ENCODE measurements at regions not wholly inside any gene's neighbourhood (a gene's known extent, or its start where the extent isn't known, plus 50 kb on each side); places are given as distances from the start of the nearest gene placed in this dataset.

- DNase-seq = peak; percentile 34
Observed at GRCh38 chr1:189424746-189425331, 1052.8 kb downstream of the BRINP3 start.

DNA sequence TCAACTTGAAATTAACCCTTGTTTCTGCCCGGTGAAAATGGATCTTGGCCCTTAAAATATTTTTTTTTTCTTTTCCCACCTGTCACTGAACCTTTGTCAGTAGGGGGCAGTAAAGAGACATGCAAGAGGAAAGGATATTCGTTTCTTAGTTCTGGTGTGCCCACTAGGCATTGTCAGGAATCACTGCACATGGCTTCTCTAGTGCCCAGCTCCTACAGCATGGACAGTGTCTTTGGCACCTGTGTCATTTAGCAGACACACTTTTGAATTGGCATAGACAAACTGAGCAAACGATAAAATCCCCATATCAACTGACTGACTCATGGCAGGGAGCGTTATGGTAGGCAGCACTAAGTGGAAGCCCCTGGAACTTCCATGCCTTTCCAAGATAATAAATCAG is 1048.1 kb downstream of the BRINP3 start:
- peak; percentile 38 for DNase-seq

DNA sequence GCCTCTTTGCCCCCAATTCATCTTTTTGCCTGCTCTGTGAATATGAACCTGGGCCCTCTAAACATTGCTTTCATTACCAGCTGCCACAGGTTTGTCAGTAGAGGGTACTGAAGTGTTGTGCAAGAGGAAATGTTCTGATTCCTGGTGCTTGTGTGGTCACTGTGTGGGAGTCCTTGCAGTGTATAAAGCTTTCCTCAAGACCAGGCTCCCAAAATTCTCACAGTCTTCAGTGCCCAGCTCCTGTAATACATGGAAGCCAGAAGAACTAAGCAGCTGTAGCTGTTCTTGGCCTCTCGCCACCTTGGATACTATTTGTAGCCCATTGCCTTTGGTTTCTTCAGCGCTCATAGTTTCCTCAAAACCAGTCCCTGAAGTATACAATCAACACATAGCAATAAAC is 1046.2 kb downstream of the BRINP3 start:
- DNase-seq = no peak

- DNase-seq = no peak
Observed at GRCh38 chr1:189432753-189433152, 1044.9 kb downstream of the BRINP3 start.

DNA sequence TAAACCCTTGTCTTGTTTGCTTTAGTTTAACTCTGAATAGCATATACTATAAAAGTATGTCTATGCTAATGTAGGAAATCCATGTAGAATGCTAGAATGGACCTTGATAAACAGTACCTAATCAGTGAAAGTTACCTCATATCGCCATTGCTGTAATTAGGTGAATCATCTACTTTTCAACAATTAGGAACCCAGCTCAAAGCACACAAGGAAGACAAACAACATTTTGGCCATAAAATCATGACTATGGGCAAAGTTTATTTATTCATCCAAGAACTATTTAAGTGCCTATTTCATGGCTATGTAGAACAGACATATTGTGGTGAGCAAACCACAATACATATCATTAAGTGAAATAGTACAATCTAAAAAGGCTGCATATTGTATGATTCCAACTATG is 1043.2 kb downstream of the BRINP3 start:
- DNase-seq = no peak

- no peak for DNase-seq
Observed at GRCh38 chr1:189435398-189435797, 1042.3 kb downstream of the BRINP3 start.

DNA sequence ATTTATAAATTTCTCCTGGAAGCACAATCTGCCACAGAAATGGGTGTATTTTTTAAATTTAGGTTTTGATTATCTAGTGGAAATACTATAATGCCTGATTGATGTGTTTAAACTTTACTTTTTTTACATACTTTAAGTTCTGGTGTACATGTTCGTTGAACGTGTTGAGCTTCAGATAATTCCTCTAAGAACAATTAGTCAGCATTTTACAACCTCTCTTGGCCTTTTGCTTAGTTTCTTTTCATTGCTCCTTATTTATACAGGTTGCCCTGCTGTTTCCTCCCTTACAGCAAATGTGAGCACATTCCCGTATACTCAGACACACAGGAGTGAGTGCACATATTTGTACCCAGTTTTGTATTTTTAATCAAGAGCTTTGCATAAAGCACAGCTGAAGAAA is 1038.9 kb downstream of the BRINP3 start:
- DNase-seq = no peak

DNA sequence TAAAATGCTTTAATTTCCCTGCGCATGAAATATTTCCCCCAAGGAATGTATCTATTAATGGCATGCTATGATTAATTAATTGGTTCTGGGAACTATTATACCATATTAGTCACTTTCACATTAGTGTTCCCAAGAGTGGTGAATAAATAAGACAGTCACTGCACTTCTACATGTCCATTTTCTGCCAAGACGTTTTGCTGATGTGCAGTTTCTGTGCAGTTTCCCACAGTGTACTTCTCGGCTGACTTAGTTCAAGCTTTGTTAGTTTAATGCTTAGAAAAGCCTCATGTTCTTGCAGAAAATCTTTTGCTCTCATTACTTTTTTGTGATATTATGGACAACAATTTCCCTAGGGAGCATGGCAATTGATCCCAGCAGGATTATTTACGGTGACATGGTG is 1014.5 kb downstream of the BRINP3 start:
- no peak for DNase-seq

DNA sequence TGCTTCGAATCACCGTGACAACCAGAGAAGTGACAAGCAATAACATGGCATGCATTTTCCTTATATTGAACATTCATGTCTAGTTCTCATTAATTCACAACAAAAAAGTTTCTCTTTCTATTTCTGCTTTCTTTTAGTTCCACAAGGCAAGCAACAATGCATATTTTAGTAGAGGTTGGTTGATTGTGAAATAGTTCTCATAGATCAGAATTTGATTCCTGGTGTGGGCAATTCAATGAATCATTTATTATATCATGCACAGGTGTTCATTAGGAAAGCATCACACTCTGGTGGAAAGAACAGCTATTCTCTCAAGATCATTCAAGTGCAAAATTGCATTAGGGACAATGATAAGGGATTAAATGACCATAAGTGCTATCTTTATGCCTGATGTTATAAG is 980.9 kb downstream of the BRINP3 start:
- DNase-seq = no peak

- DNase-seq = no peak
Observed at GRCh38 chr1:189499736-189500135, 977.9 kb downstream of the BRINP3 start.

- no peak for DNase-seq
Observed at GRCh38 chr1:189500778-189501177, 976.9 kb downstream of the BRINP3 start.

- DNase-seq = no peak
Observed at GRCh38 chr1:189510827-189511226, 966.8 kb downstream of the BRINP3 start.

- DNase-seq = no peak
Observed at GRCh38 chr1:189513091-189513490, 964.6 kb downstream of the BRINP3 start.

- no peak for DNase-seq
Observed at GRCh38 chr1:189522441-189522840, 955.2 kb downstream of the BRINP3 start.

DNA sequence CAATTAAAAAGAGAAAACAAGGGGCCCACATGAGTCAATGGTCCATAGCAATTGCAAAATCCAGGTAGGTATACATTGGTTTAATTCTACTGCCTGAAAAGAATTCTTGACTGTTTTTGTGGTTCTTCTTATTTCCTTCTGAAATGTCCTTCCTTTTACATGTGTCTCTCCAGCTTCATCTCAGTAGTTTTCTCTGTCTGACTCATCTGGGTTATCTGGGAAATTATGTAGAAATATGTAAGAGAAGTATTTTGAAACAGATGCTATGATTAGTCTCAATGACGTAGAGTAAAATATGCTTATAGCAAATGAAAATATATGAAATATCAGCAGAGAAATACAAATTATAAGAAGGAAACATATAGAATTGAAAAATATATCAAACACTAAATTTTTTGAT is 953.2 kb downstream of the BRINP3 start:
- DNase-seq = peak; percentile 35

- no peak for DNase-seq
Observed at GRCh38 chr1:189530162-189530561, 947.5 kb downstream of the BRINP3 start.

GRCh38 chr1:189538271-189538670 is 939.4 kb downstream of the BRINP3 start:
- DNase-seq = no peak

- no peak for DNase-seq
Observed at GRCh38 chr1:189550498-189550897, 927.2 kb downstream of the BRINP3 start.

GRCh38 chr1:189563784-189564183 is 913.9 kb downstream of the BRINP3 start:
- DNase-seq = no peak

- no peak for DNase-seq
Observed at GRCh38 chr1:189567890-189568289, 909.8 kb downstream of the BRINP3 start.

GRCh38 chr1:189596197-189596596 is 881.5 kb downstream of the BRINP3 start:
- DNase-seq = no peak

DNA sequence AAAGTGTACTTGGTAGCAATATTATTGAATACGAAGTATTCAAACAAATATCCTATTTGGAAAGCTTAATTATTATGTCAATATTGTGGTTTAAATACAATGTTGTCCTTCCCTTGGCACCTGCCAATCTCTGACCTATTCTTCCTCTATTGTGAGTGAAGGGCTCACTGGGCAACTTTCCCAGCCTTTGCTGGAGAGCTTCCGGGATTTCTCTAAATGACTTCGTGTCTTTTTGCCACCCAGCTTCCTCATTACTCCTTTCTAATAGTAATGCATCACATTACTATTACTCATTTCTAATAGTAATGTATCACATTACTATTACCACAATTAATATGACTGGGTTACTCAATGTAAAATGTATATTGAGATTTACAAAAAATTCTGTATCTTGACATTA is 880.6 kb downstream of the BRINP3 start:
- no peak for DNase-seq

- no peak for DNase-seq
Observed at GRCh38 chr1:189605226-189605625, 872.4 kb downstream of the BRINP3 start.

DNA sequence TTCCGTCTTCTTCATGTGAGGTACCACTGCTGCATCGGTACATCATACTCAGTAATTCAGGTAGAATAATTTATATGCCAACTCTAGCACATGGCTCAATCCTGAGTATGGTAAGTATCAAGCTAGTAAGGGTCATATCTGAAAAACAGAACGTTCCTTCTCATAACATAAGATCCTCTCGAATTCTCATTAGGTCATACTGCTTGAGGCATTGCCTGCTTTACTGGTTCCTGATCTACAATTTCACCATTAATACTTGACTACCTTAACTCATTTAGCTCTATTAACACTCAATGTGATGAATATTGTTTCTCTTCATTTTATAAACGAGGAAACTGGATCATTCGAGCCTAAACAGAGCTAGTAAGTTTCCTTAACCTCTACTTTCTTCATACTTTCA is 871.6 kb downstream of the BRINP3 start:
- DNase-seq = no peak

- peak; percentile 91 for DNase-seq
Observed at GRCh38 chr1:189606795-189607476, 870.7 kb downstream of the BRINP3 start.

All from fibroblast of skin of back (primary cell).